VCaP (cell line): ENCODE measurements at regions not wholly inside any gene's neighbourhood (a gene's known extent, or its start where the extent isn't known, plus 50 kb on each side); places are given as distances from the start of the nearest gene placed in this dataset.

Experiments
- H3K27ac ChIP-seq: fragments of 450-650 bp; 2 replicates; pipeline ENCODE4 v1.5.1; 2017
- CTCF ChIP-seq: fragments of 450-650 bp; conservative IDR thresholded peaks from 2 replicates; pipeline ENCODE4 v1.5.1; 2017; ENCODE audit warnings: mild to moderate bottlenecking, moderate library complexity

- TF ChIP-seq CTCF = no peak
- H3K27ac ChIP-seq = no peak overlapping the region
Observed at GRCh38 chr10:89901895-89902294, 200.5 kb downstream of the KIF20B start.

- no peak for TF ChIP-seq CTCF
- H3K27ac ChIP-seq = no peak overlapping the region
Observed at GRCh38 chr10:89904755-89905154, 203.4 kb downstream of the KIF20B start.

- H3K27ac ChIP-seq = no peak overlapping the region
- TF ChIP-seq CTCF = no peak
Observed at GRCh38 chr10:89909752-89910151, 208.4 kb downstream of the KIF20B start.

GRCh38 chr10:89915021-89915420 is 213.6 kb downstream of the KIF20B start:
- no peak overlapping the region for H3K27ac ChIP-seq
- TF ChIP-seq CTCF = no peak

GRCh38 chr10:89915968-89916367 is 214.6 kb downstream of the KIF20B start:
- TF ChIP-seq CTCF = no peak
- H3K27ac ChIP-seq = no peak overlapping the region

GRCh38 chr10:89916468-89917215 is 215.3 kb downstream of the KIF20B start:
- H3K27ac ChIP-seq = no peak overlapping the region
- no peak for TF ChIP-seq CTCF

GRCh38 chr10:89921403-89921802 is 220.0 kb downstream of the KIF20B start:
- no peak overlapping the region for H3K27ac ChIP-seq
- no peak for TF ChIP-seq CTCF
